Esophagus muscularis mucosa (tissue), 4 donors: ENCODE measurements at regions not wholly inside any gene's neighbourhood (a gene's known extent, or its start where the extent isn't known, plus 50 kb on each side); places are given as distances from the start of the nearest gene placed in this dataset.

ENCODE experiments used
- DNase-seq: peaks from one replicate; pipeline ENCODE4 v3.0.0-alpha.2; 2017; ENCODE audit errors: extremely low spot score
- H3K27ac ChIP-seq, 4 donors: fragments of 200-600 bp; sonication (generic); replicated peaks in 1 of 4; 1 replicate in 3 of 4; 2 replicates in 1 of 4; pipeline ENCODE4 v1.5.1; 2016 to 2019; ENCODE audit warnings: mild to moderate bottlenecking in 1 of 4
- H3K27me3 ChIP-seq, 4 donors: fragments of 200-600 bp; sonication (generic); one replicate each; pipeline versions ENCODE4 v1.5.1 to v1.6.0; 2016 to 2019
- H3K36me3 ChIP-seq, 4 donors: fragments of 200-600 bp; sonication (generic); one replicate each; pipeline ENCODE4 v1.5.1; 2016 to 2019
- H3K4me1 ChIP-seq, 4 donors: fragments of 200-600 bp; sonication (generic); one replicate each; pipeline ENCODE4 v1.5.1; 2016 to 2019
- H3K4me3 ChIP-seq, 4 donors: fragments of 200-600 bp; sonication (generic); 1 replicate in 2 of 4; 2 replicates in 2 of 4; pipeline ENCODE4 v1.5.1; 2016 to 2019; ENCODE audit warnings: mild to moderate bottlenecking in 4 of 4, moderate library complexity in 1 of 4
- H3K9me3 ChIP-seq, 4 donors: fragments of 200-600 bp; sonication (generic); 1 replicate in 3 of 4; 2 replicates in 1 of 4; pipeline ENCODE4 v1.5.1; 2016 to 2019
- CTCF ChIP-seq, 3 experiments: fragments of 200-600 bp in 2 of 3; fragments of 450-650 bp in 1 of 3; sonication (generic) in 2 of 3; IDR thresholded peaks; one replicate each; pipeline ENCODE4 v1.5.1; 2017 to 2019; ENCODE audit warnings: antibody characterized with exemption in 3 of 3, mild to moderate bottlenecking in 2 of 3, moderate library complexity in 1 of 3
- EP300 ChIP-seq: sonication (generic); formaldehyde crosslinking; IDR thresholded peaks from one replicate; pipeline ENCODE4 v1.6.1; 2017; ENCODE audit warnings: antibody characterized with exemption
- POLR2A ChIP-seq: fragments of 450-650 bp; IDR thresholded peaks from one replicate; pipeline ENCODE4 v1.6.1; 2017; ENCODE audit warnings: antibody characterized with exemption, moderate library complexity, mild to moderate bottlenecking, low read depth
- POLR2AphosphoS5 ChIP-seq, 2 donors: sonication (generic); formaldehyde crosslinking; IDR thresholded peaks; one replicate each; pipeline ENCODE4 v1.6.1; 2017; ENCODE audit warnings: antibody characterized with exemption in 2 of 2
- WGBS: methylation state at CpG from one replicate; pipeline ENCODE4 v1.1.5; 2018; 5-methylcytosine and 5-hydroxymethylcytosine counted together
- intact Hi-C: fragments of 100-400 bp; cut with DNase I; formaldehyde crosslinking; loops from one replicate; pipeline ENCODE4 v1.15.1; 2023

GRCh38 chr6:153493501-153493900 is 362.4 kb upstream of the RGS17 start:
- Histone ChIP-seq H3K27me3 (no peaks in the 10 kb centered on the region), H3K9me3 (peaks cover 0 to 4% (median 0%) of the 10 kb centered on the region in 4 donors), H3K4me1 (no peaks in the 10 kb centered on the region), H3K36me3 (no peaks in the 10 kb centered on the region), H3K4me3 (no peak overlapping the region), H3K27ac (no peak overlapping the region)
- TF ChIP-seq EP300: no peak
- DNase-seq: no peak
- intact Hi-C loops: no loop called here
- WGBS: 90% methylated on average over 2 of the region's 2 CpGs

GRCh38 chr6:153489479-153489878 is 358.4 kb upstream of the RGS17 start:
- Histone ChIP-seq H3K4me1 (no peaks in the 10 kb centered on the region), H3K27me3 (no peaks in the 10 kb centered on the region), H3K36me3 (no peaks in the 10 kb centered on the region), H3K9me3 (peaks cover 0 to 11% (median 0%) of the 10 kb centered on the region in 4 donors), H3K27ac (no peak overlapping the region), H3K4me3 (no peak overlapping the region)
- intact Hi-C loops: no loop called here
- WGBS: 78% methylated on average over 4 of the region's 4 CpGs
- no peak for DNase-seq
- TF ChIP-seq POLR2A: no peak
- no peak for TF ChIP-seq EP300
- TF ChIP-seq CTCF (IDR thresholded peaks at IDR 0.05): no peak
- no peak for TF ChIP-seq POLR2AphosphoS5 (IDR thresholded peaks at IDR 0.05)

- intact Hi-C loops: no loop called here
- no peak for TF ChIP-seq CTCF (IDR thresholded peaks at IDR 0.05)
- Histone ChIP-seq H3K4me1 (no peaks in the 10 kb centered on the region), H3K4me3 (no peak overlapping the region), H3K9me3 (peaks cover 0 to 11% (median 0%) of the 10 kb centered on the region in 4 donors), H3K27me3 (no peaks in the 10 kb centered on the region), H3K36me3 (no peaks in the 10 kb centered on the region), H3K27ac (no peak overlapping the region)
- no peak for DNase-seq
- 83% methylated on average over 1 of the region's 1 CpG for WGBS
Observed at GRCh38 chr6:153488267-153488666, 357.2 kb upstream of the RGS17 start.

- Histone ChIP-seq H3K27ac (no peak overlapping the region), H3K9me3 (peaks cover 0 to 11% (median 0%) of the 10 kb centered on the region in 4 donors), H3K4me3 (no peak overlapping the region), H3K4me1 (no peaks in the 10 kb centered on the region), H3K27me3 (no peaks in the 10 kb centered on the region), H3K36me3 (no peaks in the 10 kb centered on the region)
- intact Hi-C loops: no loop called here
- no peak for TF ChIP-seq POLR2A
- no peak for TF ChIP-seq EP300
- TF ChIP-seq CTCF (IDR thresholded peaks at IDR 0.05): no peak
- no peak for TF ChIP-seq POLR2AphosphoS5 (IDR thresholded peaks at IDR 0.05)
- WGBS: 21% methylated on average over 1 of the region's 1 CpG
- no peak for DNase-seq
Observed at GRCh38 chr6:153485072-153485471, 354.0 kb upstream of the RGS17 start.

- H3K27me3 ChIP-seq: no peaks in the 10 kb centered on the region
- TF ChIP-seq POLR2A (no peak), EP300 (no peak)
- H3K27ac ChIP-seq: no peak overlapping the region
- no peak for DNase-seq
- 100% methylated on average over 1 of the region's 1 CpG for WGBS
- H3K9me3 ChIP-seq: peaks cover 0 to 11% (median 0%) of the 10 kb centered on the region in 4 donors
- H3K4me1 ChIP-seq: no peaks in the 10 kb centered on the region
- intact Hi-C loops: no loop called here
- no peak overlapping the region for H3K4me3 ChIP-seq
- no peaks in the 10 kb centered on the region for H3K36me3 ChIP-seq
Observed at GRCh38 chr6:153484056-153484455, 353.0 kb upstream of the RGS17 start.

GRCh38 chr6:153476243-153476642 is 345.2 kb upstream of the RGS17 start:
- no peak overlapping the region for H3K27ac ChIP-seq
- TF ChIP-seq CTCF (IDR thresholded peaks at IDR 0.05): no peak
- no peak for TF ChIP-seq POLR2AphosphoS5 (IDR thresholded peaks at IDR 0.05)
- TF ChIP-seq POLR2A: no peak
- TF ChIP-seq EP300: no peak
- no peak for DNase-seq
- H3K27me3 ChIP-seq: no peaks in the 10 kb centered on the region
- H3K4me3 ChIP-seq: no peak overlapping the region
- no peaks in the 10 kb centered on the region for H3K9me3 ChIP-seq
- no peaks in the 10 kb centered on the region for H3K4me1 ChIP-seq
- no peaks in the 10 kb centered on the region for H3K36me3 ChIP-seq
- 83% methylated on average over 6 of the region's 6 CpGs for WGBS
- intact Hi-C loops: no loop called here
